ENCODE measurements at regions not wholly inside any gene's neighbourhood (a gene's known extent, or its start where the extent isn't known, plus 50 kb on each side); places are given as distances from the start of the nearest gene placed in this dataset.

- POLR2A ChIA-PET, result no interaction called here
- Histone ChIP-seq H4K20me1 (ENCODE audit: insufficient read depth) (no peaks in the 10 kb centered on the region), H3K9me2 (ENCODE audit: insufficient read depth) (no peaks in the 10 kb centered on the region), H3K4me1 (ENCODE audit: control insufficient read depth in 1 of 2, insufficient read depth in 2 of 2, low read length in 2 of 2) (no peaks in the 10 kb centered on the region), H3K9me3 (ENCODE audit: control insufficient read depth in 1 of 2, insufficient read depth in 1 of 2, low read depth in 1 of 2, low read length in 2 of 2) (peaks cover 13 to 40% of the 10 kb centered on the region in 2 experiments; a peak in 2 of 4 replicates), H3K27ac (ENCODE audit: low read depth, low read length) (no peak overlapping the region), H3K36me3 (ENCODE audit: control insufficient read depth in 1 of 2, insufficient read depth in 2 of 2, low read length in 2 of 2) (no peaks in the 10 kb centered on the region), H3K4me3 (replicated peaks in 1 of 2; ENCODE audit: low read depth in 1 of 2, low read length in 2 of 2) (no peak overlapping the region), H3K4me2 (ENCODE audit: low read length) (no peak overlapping the region), H3K27me3 (ENCODE audit: insufficient read depth, low read length) (no peaks in the 10 kb centered on the region), H2AFZ (ENCODE audit: low read depth, low read length, poor library complexity, severe bottlenecking) (no peak overlapping the region), H3K9ac (ENCODE audit: low read length) (no peak overlapping the region), H3K79me2 (ENCODE audit: insufficient read depth, low read length) (no peaks in the 10 kb centered on the region)
- intact Hi-C loops (cut with micrococcal nuclease), result no loop called here
- ATAC-seq, result no peak
- no peak for DNase-seq (ENCODE audit: low read depth, low spot score)
- RAD21 ChIA-PET (ENCODE audit: low non-redundant PET in 1 of 2, low total read pairs in 2 of 2, uncharacterized antibody in 2 of 2, unreplicated experiment in 2 of 2), result no interaction called here
- TF ChIP-seq MAX (IDR thresholded peaks at IDR 0.05), result no peak
- TF ChIP-seq SP1 (IDR thresholded peaks at IDR 0.05; ENCODE audit: low read depth), result no peak
- TF ChIP-seq EGR1 (IDR thresholded peaks at IDR 0.05; ENCODE audit: low read depth), result no peak
- no peak for TF ChIP-seq ZNF274 (IDR thresholded peaks at IDR 0.05; ENCODE audit: low read depth, low read length)
- no peak for TF ChIP-seq ZBTB33 (IDR thresholded peaks at IDR 0.05; ENCODE audit: extremely low read depth, insufficient replicate concordance, low read length)
- TF ChIP-seq REST (IDR thresholded peaks at IDR 0.05; ENCODE audit: low read depth), result no peak
- TF ChIP-seq SRF (IDR thresholded peaks at IDR 0.05; ENCODE audit: low read depth), result no peak
- no peak for TF ChIP-seq ZFX (IDR thresholded peaks at IDR 0.05)
- TF ChIP-seq SIN3A (IDR thresholded peaks at IDR 0.05; ENCODE audit: low read depth), result no peak
- no peak for TF ChIP-seq ELF1 (IDR thresholded peaks at IDR 0.05; ENCODE audit: borderline replicate concordance, low read depth)
- no peak for TF ChIP-seq CBX3 (IDR thresholded peaks at IDR 0.05; ENCODE audit: low read depth)
- no peak for TF ChIP-seq TCF7L2 (IDR thresholded peaks at IDR 0.05; ENCODE audit: borderline replicate concordance, extremely low read depth, insufficient read depth, insufficient read length)
- TF ChIP-seq POLR2AphosphoS5 (IDR thresholded peaks at IDR 0.05; ENCODE audit: low read depth, low read length), result no peak
- no TSS peak for BruUV-seq (replicated peaks)
- CTCF ChIA-PET, result no interaction called here
Observed at GRCh38 chr15:26160343-26160742, 297.2 kb upstream of the ATP10A start.
